GM18498 (cell line): ENCODE measurements at regions not wholly inside any gene's neighbourhood (a gene's known extent, or its start where the extent isn't known, plus 50 kb on each side); places are given as distances from the start of the nearest gene placed in this dataset.
"Not testable (repeated sequence)": the region's sequence is repeated elsewhere in the genome, so short reads cannot be mapped to it uniquely, and the experiment has no call there.

Source experiments
- ATAC-seq: cut with Tn5 transposase; IDR thresholded peaks from one replicate; pipeline ENCODE4 v1.9.1; 2021; ENCODE audit warnings: mild to moderate bottlenecking, moderate library complexity; ENCODE audit not compliant: unreplicated experiment

GRCh38 chr14:37711831-37712475, 116.5 kb downstream of the TTC6 start:
- ATAC-seq = no peak

- ATAC-seq = not testable (repeated sequence)
Observed at GRCh38 chr14:37712476-37712860, 117.0 kb downstream of the TTC6 start.

GRCh38 chr14:37712976-37713431, 117.6 kb downstream of the TTC6 start:
- ATAC-seq = no peak

DNA sequence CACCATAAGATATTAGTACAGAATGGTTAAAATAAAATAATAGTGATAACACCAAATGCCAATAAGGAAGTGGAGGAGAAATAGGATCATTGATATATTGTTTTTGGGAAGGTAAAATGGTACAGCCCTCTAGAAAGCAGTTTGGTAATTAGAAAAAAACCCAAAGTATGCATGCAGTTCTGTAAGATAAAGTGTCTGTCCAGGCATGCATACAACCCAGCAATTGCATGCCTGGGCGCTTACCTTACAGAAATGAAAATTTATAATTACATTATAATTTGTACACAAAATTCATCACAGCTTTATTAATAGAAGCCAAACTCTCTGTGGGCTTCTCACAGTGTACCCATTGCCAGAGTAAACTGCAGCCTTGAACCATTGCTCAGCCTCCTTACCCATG, 124.7 kb downstream of the TTC6 start:
- ATAC-seq = no peak

DNA sequence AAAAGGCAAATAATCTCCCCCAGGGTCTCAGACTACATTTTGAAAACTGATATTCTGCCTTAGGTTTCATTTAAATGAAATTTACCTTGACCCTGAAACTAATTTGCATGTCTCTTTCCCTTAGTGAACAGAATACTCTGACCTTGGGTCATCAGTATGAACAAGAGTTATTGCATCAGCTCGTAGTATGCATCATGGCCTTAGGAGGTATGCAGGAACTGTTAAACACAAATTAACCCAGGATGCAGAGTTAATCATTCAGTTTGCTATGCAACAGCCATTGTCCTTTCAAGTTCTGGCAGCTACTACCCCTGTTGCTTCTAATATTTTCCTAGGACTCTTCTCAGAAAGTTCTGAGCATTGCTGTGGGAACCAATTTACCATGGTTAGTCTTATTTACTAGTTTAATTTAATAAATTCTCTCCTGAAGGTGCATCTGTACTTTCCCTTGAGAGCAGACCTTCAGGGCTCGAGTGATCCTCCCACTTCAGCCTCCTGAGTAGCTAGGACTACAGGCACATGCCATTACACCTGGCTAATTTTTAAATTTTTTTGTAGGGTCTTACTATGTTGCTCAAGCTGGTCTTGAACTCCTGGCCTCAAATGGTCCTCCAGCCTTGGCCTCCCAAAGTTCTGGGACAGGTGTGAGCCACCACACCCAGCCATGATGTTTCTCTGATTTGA, 126.7 kb downstream of the TTC6 start:
- no peak for ATAC-seq

- ATAC-seq = no peak
Observed at GRCh38 chr14:37723515-37723914, 128.1 kb downstream of the TTC6 start.

- ATAC-seq = no peak
Observed at GRCh38 chr14:37726708-37727107, 131.3 kb downstream of the TTC6 start.

GRCh38 chr14:37729218-37729617, 133.8 kb downstream of the TTC6 start:
- no peak for ATAC-seq

DNA sequence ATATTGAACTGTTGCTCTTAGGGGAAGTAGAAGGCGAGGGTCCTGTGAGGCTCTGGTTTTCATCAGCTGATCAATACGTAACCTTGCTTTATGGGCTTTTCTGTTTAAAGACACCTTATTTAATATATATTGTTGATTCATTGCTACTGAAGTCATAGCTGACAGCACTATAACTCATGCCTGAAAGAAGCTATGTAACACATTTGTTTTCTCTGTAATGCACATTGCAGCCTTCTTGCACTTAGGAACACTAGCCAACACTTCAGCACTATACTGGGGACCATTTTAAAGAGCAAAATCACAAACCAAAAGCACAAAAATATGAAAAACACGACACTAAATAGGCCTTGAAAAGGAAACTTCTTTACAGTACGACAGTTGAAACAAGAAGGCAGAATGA, 135.7 kb downstream of the TTC6 start:
- no peak for ATAC-seq

- ATAC-seq = no peak
Observed at GRCh38 chr14:37745657-37746056, 150.2 kb downstream of the TTC6 start.

DNA sequence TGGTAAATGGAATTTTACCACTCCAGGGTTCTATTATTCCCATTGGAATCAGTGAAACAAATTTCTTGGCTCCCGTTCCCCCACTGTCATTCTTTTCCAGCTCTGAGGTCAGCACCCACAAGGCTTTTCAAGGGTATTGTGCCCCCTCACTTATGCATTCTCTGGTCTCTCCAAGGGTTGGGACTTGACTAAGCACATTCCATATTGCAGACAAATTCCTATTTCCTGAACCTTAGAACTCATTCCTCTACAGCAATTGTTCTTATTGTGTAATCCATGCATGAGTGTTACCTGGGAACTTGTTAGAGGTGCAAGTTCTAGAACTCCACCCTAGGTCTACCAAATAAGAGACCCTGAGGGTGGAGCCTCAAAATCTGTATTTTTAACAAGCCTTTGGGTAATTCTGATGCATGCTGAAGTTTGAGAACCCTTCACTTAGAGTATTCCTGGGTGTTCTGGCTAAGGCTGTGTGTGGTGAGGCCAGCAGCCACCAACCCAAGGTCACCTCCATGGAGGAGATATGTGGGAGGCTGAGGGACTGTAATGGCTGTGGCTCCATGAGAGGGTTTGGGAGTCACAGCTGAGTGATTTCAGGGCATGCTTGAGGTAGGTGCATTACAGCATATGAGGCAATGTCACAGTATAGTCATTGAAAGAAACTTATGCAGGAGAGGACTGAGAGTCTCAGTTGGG, 150.9 kb downstream of the TTC6 start:
- no peak for ATAC-seq

- ATAC-seq = no peak
Observed at GRCh38 chr14:37753459-37753858, 158.0 kb downstream of the TTC6 start.

DNA sequence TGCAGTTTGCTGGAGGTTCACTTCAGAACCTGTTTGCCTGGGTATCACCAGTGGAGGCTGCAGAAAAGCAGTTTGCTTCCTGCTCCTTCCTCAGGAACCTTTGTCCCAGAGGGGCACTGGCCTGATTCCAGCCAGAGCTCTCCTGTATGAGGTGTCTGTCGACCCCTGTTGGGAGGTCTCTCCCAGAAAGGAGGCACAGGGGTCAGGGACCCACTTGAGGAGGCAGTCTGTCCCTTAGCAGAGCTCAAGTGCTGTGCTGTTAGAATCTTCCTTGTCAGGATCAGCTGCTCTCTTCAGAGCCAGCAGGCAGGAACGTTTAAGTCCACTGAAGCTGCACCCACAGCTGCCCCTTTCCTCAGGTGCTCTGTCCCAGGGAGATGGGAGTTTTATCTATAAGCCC, 164.8 kb downstream of the TTC6 start:
- not testable (repeated sequence) for ATAC-seq

- ATAC-seq = no peak
Observed at GRCh38 chr14:37763266-37763665, 167.8 kb downstream of the TTC6 start.

GRCh38 chr14:37772283-37772682, 176.9 kb downstream of the TTC6 start:
- not testable (repeated sequence) for ATAC-seq

DNA sequence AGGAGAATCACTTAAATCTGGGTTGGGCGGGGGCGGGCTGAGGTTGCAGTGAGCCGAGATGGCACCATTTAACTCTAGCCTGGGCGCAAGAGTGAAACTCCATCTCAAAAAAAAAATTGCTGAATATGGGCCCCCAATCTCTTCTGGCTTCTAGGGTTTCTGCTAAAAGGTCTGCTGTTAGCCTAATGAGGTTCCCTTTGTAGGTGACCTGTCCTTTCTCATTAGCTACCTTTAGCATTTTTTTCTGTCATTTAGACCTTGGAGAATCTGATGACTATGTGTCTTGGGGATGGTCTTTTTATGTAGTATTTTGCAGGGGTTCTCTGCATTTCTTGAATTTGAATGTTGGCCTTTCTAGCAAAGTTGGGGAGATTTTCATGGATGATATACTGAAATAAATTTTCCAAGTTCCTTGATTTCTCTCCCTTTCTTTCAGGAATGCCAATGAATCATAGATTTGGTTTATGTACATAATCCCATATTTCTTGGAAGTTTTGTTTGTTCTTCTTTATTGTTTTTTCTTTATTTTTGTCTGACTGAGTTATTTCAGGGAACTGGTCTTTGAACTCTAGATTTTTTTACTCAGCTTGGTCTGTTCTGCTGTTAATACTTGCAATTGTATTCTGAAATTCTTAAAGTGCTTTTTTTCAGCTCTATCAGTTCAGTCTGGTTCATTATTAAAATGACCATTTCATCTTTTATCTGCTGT, 181.5 kb downstream of the TTC6 start:
- ATAC-seq = no peak

DNA sequence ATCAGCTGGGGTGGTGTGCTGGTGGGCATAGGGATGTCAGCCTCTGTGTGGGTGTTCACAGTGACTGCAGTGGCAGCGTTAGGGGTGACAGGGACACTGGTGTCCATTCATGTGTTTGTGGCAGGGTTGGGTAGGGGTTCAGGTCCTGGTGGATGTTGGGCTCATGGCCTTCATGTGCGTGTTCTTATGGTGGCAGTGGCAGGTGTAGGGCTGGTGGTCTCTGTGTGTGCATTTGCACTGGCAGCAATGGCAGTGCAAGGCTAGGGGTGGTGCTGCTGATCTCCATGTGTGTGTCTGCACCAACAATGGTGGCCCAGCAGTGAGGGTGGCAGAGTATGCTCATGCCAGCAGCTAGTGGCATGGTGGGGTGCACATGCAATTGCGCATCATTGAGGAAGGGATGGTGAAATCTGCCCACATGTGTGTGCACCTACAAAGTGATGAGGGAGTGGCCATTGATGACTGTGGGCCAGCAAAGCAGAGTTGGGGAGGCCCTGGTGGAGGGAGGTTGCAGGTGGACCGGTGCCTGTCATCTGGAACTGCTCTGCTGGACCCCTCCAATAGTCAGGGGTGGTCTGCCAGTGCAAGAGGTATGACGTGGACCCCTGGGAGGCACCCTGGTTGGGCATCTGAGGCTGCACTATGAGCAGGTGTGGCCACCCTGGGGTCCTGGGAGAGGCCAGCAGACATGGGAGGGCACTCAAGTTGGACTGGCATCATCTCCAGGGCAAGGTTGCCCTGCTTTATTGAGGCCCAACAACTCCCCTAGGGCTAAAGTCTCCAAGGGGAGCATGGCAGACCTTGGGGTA, 182.9 kb downstream of the TTC6 start:
- ATAC-seq = no peak

GRCh38 chr14:37779480-37779879, 184.1 kb downstream of the TTC6 start:
- ATAC-seq = no peak

DNA sequence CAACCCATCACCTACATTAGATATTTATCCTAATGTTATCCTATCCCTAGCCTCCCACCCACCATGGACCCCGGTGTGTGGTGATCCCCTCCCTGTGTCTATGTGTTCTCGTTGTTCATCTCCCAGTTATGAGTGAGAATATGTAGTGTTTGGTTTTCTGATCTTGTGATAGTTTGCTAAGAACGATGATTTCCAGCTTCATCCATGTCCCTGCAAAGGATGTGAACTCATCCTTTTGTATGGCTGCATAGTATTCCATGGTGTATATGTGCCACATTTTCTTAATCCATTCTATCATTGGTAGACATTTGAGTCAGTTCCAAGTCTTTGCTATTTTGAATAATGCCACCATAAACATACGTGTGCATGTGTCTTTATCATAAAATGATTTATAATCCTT, 185.3 kb downstream of the TTC6 start:
- ATAC-seq = not testable (repeated sequence)

DNA sequence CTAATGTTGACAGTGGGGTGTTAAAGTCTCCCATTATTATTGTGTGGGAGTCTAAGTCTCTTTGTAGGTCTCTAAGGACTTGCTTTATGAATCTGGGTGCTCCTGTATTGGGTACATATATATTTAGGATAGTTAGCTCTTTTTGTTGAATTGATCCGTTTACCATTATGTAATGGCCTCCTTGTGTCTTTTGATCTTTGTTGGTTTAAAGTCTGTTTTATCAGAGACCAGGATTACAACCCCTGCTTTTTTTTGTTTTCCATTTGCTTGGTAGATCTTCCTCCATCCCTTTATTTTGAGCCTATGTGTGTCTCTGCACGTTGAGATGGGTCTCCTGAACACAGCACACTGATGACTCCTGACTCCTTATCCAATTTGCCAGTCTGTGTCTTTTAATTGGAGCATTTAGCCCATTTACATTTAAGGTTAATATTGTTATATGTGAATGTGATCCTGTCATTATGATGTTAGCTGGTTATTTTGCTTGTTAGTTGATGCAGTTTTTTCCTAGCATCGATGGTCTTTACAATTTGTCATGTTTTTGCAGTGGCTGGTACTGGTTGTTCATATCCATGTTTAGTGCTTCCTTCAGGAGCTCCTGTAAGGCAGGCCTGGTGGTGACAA, 188.9 kb downstream of the TTC6 start:
- not testable (repeated sequence) for ATAC-seq
